IMR-90 (cell line): ENCODE measurements at regions not wholly inside any gene's neighbourhood (a gene's known extent, or its start where the extent isn't known, plus 50 kb on each side); places are given as distances from the start of the nearest gene placed in this dataset.
"Not testable (repeated sequence)": the region's sequence is repeated elsewhere in the genome, so short reads cannot be mapped to it uniquely, and the experiment has no call there.

ENCODE experiments used
- ATAC-seq: fragments of 200-7000 bp; cut with Tn5 transposase; 2 replicates; pipeline ENCODE4 v1.9.1; 2020; ENCODE audit warnings: low read depth, mild to moderate bottlenecking, moderate library complexity
- BruUV-seq: library from RNA; stranded (reverse); fragments of 400-500 nt; replicated peaks from 2 replicates; lab custom pipeline; 2021; lab: Mats Ljungman, UMichigan
- CTCF ChIA-PET: fragments of 300-600 bp; formaldehyde crosslinking; extraction: SDS; loops from one replicate; lab custom pipeline; 2021; ENCODE audit warnings: antibody characterized with exemption; lab: Yijun Ruan, JAX
- POLR2A ChIA-PET: fragments of 300-600 bp; sonication (Branson Sonifier 250); formaldehyde crosslinking; loops from one replicate; lab custom pipeline; 2022; ENCODE audit warnings: antibody characterized with exemption; ENCODE audit not compliant: unreplicated experiment; lab: Charles Lee
- DNase-seq: peaks from one replicate; pipeline ENCODE4 v3.0.0; 2013
- H2AFZ ChIP-seq: replicated peaks from 2 replicates; pipeline ENCODE3; 2013; ENCODE audit warnings: low read length, mild to moderate bottlenecking; ENCODE audit not compliant: poor library complexity
- H2AK5ac ChIP-seq: 2 replicates; pipeline ENCODE4 v1.6.1; 2013; ENCODE audit warnings: low read depth, low read length, inconsistent platforms
- H2AK9ac ChIP-seq: replicated peaks from 2 replicates; pipeline ENCODE3; 2013; ENCODE audit warnings: mild to moderate bottlenecking, low read depth, low read length, moderate library complexity; ENCODE audit not compliant: poor library complexity
- H2BK120ac ChIP-seq: 2 replicates; pipeline ENCODE4 v1.6.1; 2013; ENCODE audit warnings: low read depth, low read length, inconsistent platforms
- H2BK15ac ChIP-seq: 3 replicates; pipeline ENCODE4 v1.6.1; 2013; ENCODE audit warnings: low read depth, low read length, inconsistent platforms
- H2BK20ac ChIP-seq: 2 replicates; pipeline ENCODE4 v1.6.1; 2013; ENCODE audit warnings: low read depth, mild to moderate bottlenecking, inconsistent platforms, low read length, moderate library complexity
- H2BK5ac ChIP-seq: 2 replicates; pipeline ENCODE4 v1.6.1; 2013; ENCODE audit warnings: mild to moderate bottlenecking, low read depth, low read length, inconsistent platforms; ENCODE audit not compliant: poor library complexity, severe bottlenecking
- H3K14ac ChIP-seq: replicated peaks from 2 replicates; pipeline ENCODE4 v1.6.1; 2013; ENCODE audit warnings: low read depth, low read length, inconsistent platforms
- H3K18ac ChIP-seq: 2 replicates; pipeline ENCODE4 v1.6.1; 2013; ENCODE audit warnings: low read depth, low read length, control low read depth
- H3K23ac ChIP-seq: 2 replicates; pipeline ENCODE4 v1.6.1; 2013; ENCODE audit warnings: low read depth, low read length, inconsistent platforms
- H3K27ac ChIP-seq: 2 replicates; pipeline ENCODE4 v1.5.1; 2013; ENCODE audit warnings: mild to moderate bottlenecking, control low read depth, low read length; ENCODE audit not compliant: insufficient read depth
- H3K27me3 ChIP-seq: 2 replicates; pipeline ENCODE4 v1.6.1; 2013; ENCODE audit warnings: low read length; ENCODE audit not compliant: control insufficient read depth, insufficient read depth
- H3K36me3 ChIP-seq: 2 replicates; pipeline ENCODE4 v1.6.1; 2013; ENCODE audit warnings: low read length, mixed read lengths; ENCODE audit not compliant: control insufficient read depth, insufficient read depth
- H3K4ac ChIP-seq: 2 replicates; pipeline ENCODE4 v1.6.1; 2013; ENCODE audit warnings: low read depth, low read length, inconsistent platforms
- H3K4me1 ChIP-seq: 2 replicates; pipeline ENCODE4 v1.6.1; 2013; ENCODE audit warnings: low read length, mixed read lengths; ENCODE audit not compliant: control insufficient read depth, insufficient read depth
- H3K4me2 ChIP-seq: 2 replicates; pipeline ENCODE4 v1.6.1; 2013; ENCODE audit warnings: low read depth, mild to moderate bottlenecking, control low read depth, low read length, moderate library complexity
- H3K4me3 ChIP-seq: 2 replicates; pipeline ENCODE4 v1.5.1; 2013; ENCODE audit warnings: low read depth, mild to moderate bottlenecking, control low read depth, low read length, moderate library complexity; ENCODE audit not compliant: insufficient read depth
- H3K56ac ChIP-seq: 2 replicates; pipeline ENCODE4 v1.6.1; 2013; ENCODE audit warnings: low read length, inconsistent platforms; ENCODE audit not compliant: insufficient read depth; ENCODE audit errors: extremely low read depth
- H3K79me1 ChIP-seq, 2 experiments: 2 replicates each; pipeline ENCODE4 v1.6.1; 2013; ENCODE audit warnings: low read length in 2 of 2, inconsistent platforms in 1 of 2, low read depth in 1 of 2
- H3K9ac ChIP-seq: 2 replicates; pipeline ENCODE4 v1.6.1; 2013; ENCODE audit warnings: low read depth, low read length, control low read depth
- H3K9me1 ChIP-seq: 2 replicates; pipeline ENCODE4 v1.6.1; 2013; ENCODE audit warnings: low read length, inconsistent platforms; ENCODE audit not compliant: insufficient read depth
- H3K9me3 ChIP-seq: 2 replicates; pipeline ENCODE4 v1.6.1; 2013; ENCODE audit warnings: low read length; ENCODE audit not compliant: control insufficient read depth, insufficient read depth
- H4K20me1 ChIP-seq: 2 replicates; pipeline ENCODE4 v1.6.1; 2013; ENCODE audit warnings: low read length, inconsistent platforms; ENCODE audit not compliant: insufficient read depth
- H4K5ac ChIP-seq: 2 replicates; pipeline ENCODE4 v1.6.1; 2013; ENCODE audit warnings: mild to moderate bottlenecking, low read depth, low read length, control low read depth
- H4K8ac ChIP-seq, 2 experiments: 2 replicates each; pipeline ENCODE4 v1.6.1; 2013; ENCODE audit warnings: low read depth in 2 of 2, low read length in 2 of 2, control low read depth in 1 of 2, inconsistent platforms in 1 of 2
- H4K91ac ChIP-seq: 2 replicates; pipeline ENCODE4 v1.6.1; 2013; ENCODE audit warnings: low read depth, low read length, inconsistent platforms; ENCODE audit not compliant: insufficient read depth
- WGBS, 2 experiments: methylation state at CpG; one replicate each; pipeline versions ENCODE4 v1.1.5 to v1.1.7; 2013; ENCODE audit warnings: missing lambda C conversion rate in 2 of 2; ENCODE audit not compliant: insufficient read length in 1 of 2; ENCODE audit errors: extremely low coverage in 2 of 2; 5-methylcytosine and 5-hydroxymethylcytosine counted together
- dilution Hi-C: fragments of 300-500 bp; cut with HindIII; formaldehyde crosslinking; loops from one replicate; pipeline ENCODE4 v1.14.3; 2018; ENCODE audit warnings: low sequenced_read_pairs; ENCODE audit not compliant: unreplicated experiment
- in situ Hi-C: fragments of 300-500 bp; cut with MboI; formaldehyde crosslinking; loops from 3 replicates; pipeline ENCODE4 v1.14.3; 2019; ENCODE audit warnings: low sequenced_read_pairs, inconsistent platforms, mixed read lengths
- intact Hi-C: fragments of 100-400 bp; cut with micrococcal nuclease; formaldehyde crosslinking; loops from 2 replicates; pipeline ENCODE4 v1.10.0; 2022

DNA sequence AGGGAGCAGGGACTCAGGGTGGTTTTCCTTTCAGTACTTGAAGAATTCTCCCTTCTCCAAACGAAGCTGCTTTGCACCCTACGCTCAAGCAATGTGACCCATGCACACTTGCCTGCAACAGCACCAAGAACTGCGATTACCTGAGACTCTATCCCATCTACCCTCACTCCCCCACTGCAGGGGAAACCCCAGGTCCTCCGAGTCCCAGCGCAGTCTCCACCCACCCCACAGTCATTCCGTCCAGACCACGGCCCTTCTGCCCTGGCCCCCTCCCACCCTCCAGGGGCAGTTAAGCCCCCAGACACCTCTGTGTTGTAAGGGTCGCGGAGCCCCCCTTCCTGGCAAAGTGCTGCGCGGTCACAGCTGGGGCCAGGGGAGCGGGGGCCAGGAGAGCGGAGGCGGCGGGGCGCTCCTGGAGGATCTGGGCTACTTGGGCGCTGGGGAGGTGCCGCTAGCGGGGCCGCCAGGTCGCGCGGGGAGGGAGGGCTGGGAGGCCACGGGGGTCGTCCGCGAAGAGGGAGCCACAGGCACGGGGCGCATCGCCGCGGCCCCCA, 59.9 kb upstream of the MSMB start:
- H4K8ac ChIP-seq, H4K20me1 ChIP-seq, H2AK5ac ChIP-seq, H4K91ac ChIP-seq, H3K14ac ChIP-seq, ATAC-seq, H3K36me3 ChIP-seq, H3K56ac ChIP-seq, H2AK9ac ChIP-seq, H2BK20ac ChIP-seq, H3K9me3 ChIP-seq, H3K23ac ChIP-seq, H2BK120ac ChIP-seq, CTCF ChIA-PET, H3K27ac ChIP-seq, H4K5ac ChIP-seq, H3K79me1 ChIP-seq, dilution Hi-C loops, H2BK15ac ChIP-seq, BruUV-seq, POLR2A ChIA-PET, H2BK5ac ChIP-seq, H3K18ac ChIP-seq, H3K4me1 ChIP-seq, intact Hi-C loops, H3K4ac ChIP-seq, H3K9ac ChIP-seq, H3K9me1 ChIP-seq, DNase-seq: not testable (repeated sequence)
- in situ Hi-C loops = loop anchor here (5.0 to 10.0 kb wide), 2 partner anchors 176 to 1279 kb away; partner anchors contain the start of gene ZNF488
- Histone ChIP-seq H3K4me3 (peak overlapping the region; percentile 51), H3K4me2 (peak overlapping the region; percentile 64), H2AFZ (peak overlapping the region; percentile 80), H3K27me3 (peaks cover 20% of the 10 kb centered on the region)
- 1% methylated on average over 16 of the region's 32 CpGs; no CpG with 5 or more reads in 1 of the 2 experiments for WGBS, 2 experiments
